SU-DHL-6 (cell line): ENCODE measurements at regions not wholly inside any gene's neighbourhood (a gene's known extent, or its start where the extent isn't known, plus 50 kb on each side); places are given as distances from the start of the nearest gene placed in this dataset.

ENCODE experiments used
- EZH2phosphoT487 ChIP-seq: fragments of 200-600 bp; sonication (generic), shearing (Covaris generic); conservative IDR thresholded peaks from 2 replicates; pipeline ENCODE4 v1.6.1; 2018; ENCODE audit warnings: mild to moderate bottlenecking, antibody characterized with exemption, low read length, moderate library complexity, mixed read lengths
- TF ChIP-seq, protein P1 (sequence below): fragments of 200-600 bp; sonication (generic); IDR thresholded peaks from one replicate; pipeline ENCODE4 v1.5.1; 2017; ENCODE audit warnings: antibody characterized with exemption, mild to moderate bottlenecking, low read length, moderate library complexity; ENCODE audit not compliant: insufficient read depth, poor library complexity, severe bottlenecking

DNA sequence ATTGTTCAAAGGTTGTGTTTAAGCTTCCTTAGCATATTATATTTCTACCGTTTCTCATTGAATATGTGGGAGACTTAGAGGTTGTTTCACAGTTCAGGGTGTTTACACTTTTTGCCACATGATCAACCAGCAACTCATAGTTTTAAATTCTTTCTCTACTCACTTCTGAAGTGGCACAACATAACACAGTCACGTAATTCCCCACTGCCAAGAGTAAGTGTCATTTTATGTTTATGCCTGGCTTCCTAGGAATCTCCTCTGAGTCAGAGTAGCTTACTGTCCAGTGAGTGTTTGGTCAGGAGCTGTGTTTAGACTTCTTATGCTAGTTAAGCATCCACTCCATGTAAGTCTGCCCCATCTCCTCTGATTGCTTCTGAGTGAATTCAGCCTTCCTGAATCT, 520.8 kb upstream of the KIRREL3 start:
- TF ChIP-seq, protein P1, sequence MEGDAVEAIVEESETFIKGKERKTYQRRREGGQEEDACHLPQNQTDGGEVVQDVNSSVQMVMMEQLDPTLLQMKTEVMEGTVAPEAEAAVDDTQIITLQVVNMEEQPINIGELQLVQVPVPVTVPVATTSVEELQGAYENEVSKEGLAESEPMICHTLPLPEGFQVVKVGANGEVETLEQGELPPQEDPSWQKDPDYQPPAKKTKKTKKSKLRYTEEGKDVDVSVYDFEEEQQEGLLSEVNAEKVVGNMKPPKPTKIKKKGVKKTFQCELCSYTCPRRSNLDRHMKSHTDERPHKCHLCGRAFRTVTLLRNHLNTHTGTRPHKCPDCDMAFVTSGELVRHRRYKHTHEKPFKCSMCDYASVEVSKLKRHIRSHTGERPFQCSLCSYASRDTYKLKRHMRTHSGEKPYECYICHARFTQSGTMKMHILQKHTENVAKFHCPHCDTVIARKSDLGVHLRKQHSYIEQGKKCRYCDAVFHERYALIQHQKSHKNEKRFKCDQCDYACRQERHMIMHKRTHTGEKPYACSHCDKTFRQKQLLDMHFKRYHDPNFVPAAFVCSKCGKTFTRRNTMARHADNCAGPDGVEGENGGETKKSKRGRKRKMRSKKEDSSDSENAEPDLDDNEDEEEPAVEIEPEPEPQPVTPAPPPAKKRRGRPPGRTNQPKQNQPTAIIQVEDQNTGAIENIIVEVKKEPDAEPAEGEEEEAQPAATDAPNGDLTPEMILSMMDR = no peak
- no peak for TF ChIP-seq EZH2phosphoT487
